DMS79 (cell line): ENCODE measurements at regions not wholly inside any gene's neighbourhood (a gene's known extent, or its start where the extent isn't known, plus 50 kb on each side); places are given as distances from the start of the nearest gene placed in this dataset.

Experiments used
- DNase-seq: peaks from one replicate; lab custom pipeline; 2025; lab: John Stamatoyannopoulos, UW

DNA sequence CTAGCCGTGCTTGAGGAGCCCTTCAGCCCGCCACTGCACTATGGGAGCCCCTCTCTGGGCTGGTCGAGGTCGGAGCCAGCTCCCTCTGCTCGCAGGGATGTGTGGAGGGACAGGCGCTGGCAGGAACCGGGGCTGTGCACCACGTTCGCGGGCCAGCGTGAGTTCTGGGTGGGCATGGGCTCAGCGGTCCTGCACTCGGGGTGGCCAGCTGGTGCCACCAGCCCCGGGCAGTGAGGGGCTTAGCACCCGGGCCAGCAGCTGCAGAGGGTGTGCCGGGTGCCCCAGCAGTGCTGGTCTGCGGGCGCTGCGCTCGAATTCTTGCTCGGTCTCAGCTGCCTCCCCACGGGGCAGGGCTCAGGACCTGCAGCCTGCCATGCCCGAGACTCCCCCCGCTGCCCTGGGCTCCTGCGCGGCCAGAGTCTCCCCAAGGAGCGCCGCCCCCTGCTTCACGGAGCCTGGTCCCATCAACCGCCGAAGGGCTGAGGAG lies 90.8 kb upstream of the NRG3 start:
- DNase-seq: no peak

DNA sequence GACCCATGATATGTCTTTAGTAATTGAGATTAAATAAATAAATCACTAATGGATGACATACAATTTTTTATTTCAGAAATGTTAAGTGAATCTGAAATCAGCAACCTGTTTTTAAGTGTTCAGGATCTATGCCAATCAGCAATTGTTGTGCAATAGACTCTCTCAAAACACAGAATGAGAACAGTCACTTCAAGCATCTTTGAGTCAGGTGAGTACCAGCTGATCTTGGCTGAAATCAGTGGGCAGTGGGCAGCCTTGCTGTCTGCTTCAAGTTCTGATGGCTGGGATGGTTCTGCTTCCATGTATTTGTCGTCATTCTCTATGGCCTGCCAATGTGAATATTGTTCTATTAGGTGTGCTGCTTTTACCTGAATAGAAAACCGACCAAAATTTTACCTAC lies 82.3 kb upstream of the NRG3 start:
- DNase-seq: no peak

DNA sequence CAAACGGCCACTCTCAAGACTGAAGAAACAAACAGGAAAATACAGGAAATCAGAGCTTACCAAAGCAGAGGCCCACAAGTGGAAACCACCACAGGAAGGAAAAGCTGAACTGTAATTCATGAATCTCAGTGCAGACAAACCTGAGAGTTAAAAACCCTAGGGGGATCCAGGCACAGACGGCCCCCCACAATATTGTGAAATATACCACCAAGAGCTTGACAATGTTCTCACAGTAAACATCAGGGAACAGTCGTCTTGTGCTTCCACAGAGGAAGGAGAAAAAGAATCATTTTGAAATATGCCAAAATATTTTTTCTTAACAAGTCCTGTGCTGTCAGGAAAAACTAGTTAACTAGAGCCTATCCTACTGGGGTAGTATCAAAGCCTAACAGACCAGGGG lies 68.2 kb upstream of the NRG3 start:
- DNase-seq: no peak

DNA sequence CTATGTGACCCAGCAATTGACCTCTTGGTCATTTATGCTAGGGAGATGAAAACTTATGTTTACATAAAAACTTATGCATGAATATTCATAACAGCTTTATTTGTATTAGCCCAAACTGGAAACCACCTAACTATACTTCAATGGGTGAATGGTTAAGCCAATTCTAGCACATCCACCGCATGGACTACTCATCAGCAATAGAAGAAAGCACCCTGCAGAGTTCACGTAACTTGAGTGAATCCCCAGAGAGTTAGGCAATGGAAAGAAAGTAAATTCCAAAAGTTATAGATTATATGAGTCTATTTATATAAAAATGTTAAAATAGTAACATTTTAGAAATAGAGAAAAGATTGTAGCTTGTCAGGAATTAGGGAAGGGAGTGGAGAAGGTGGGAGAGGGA lies 60.2 kb upstream of the NRG3 start:
- no peak for DNase-seq

DNA sequence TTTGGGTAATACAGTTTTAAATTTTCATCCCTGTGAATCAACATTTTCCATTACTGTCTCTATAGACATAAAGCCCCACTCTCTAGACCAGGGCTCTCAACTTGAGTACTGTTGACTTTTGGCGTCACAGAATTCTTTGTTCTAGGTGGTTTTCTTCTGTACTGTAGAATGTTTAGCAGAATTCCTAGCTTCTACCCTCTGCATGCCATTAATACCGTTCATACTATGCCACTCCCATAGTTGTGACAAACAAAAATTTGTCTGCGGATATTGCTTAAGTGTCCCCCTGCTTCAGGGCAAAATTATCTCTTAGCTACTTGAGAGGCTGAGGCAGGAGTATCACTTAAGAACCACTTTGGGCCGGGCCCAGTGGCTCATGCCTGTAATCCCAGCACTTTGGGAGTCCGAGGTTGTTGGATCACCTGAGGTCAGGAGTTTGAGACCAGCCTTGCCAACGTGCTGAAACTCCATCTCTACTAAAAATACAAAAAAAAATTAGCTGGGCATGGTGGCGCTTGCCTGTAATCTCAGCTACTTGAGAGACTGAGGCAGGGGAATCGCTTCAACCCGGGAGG lies 57.3 kb upstream of the NRG3 start:
- no peak for DNase-seq

DNA sequence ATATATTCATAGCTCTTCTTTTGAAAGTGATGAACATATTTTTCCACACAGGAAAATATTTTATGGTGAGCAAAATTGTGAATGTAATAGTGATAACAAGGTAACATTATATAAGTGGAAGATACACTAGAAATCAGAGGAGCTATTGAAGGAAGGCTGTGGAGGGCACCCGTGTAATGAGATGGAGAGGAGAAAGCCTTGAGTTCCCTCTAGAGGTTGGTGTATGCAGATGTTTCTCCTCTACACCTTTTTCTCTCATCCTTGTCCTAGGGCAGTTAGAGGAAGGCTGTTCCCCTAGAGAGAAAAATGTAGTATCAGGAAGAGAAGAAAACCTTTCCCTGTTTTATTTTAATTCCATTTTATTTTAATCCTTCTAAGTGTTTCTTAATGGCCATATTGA lies 54.6 kb upstream of the NRG3 start:
- DNase-seq: no peak
